ENCODE measurements at regions not wholly inside any gene's neighbourhood (a gene's known extent, or its start where the extent isn't known, plus 50 kb on each side); places are given as distances from the start of the nearest gene placed in this dataset.
A peak's percentile ranks its signal among the peaks of the same experiment; 100 is the strongest.

- no peaks in the 10 kb centered on the region for H3K4me1 Mint-ChIP-seq
- H3K36me3 Mint-ChIP-seq = no peaks in the 10 kb centered on the region
- H3K27me3 ChIP-seq (ENCODE audit: control insufficient read depth, insufficient read depth, low read length) = no peaks in the 10 kb centered on the region
- H3K9me3 Mint-ChIP-seq = peaks cover 0 to 5% (median 2%) of the 10 kb centered on the region in 7 donors
- no peaks in the 10 kb centered on the region for H3K4me1 ChIP-seq (ENCODE audit: control insufficient read depth, insufficient read depth, low read length, poor library complexity, severe bottlenecking)
- H3K4me3 ChIP-seq (ENCODE audit: low read depth, low read length) = no peak overlapping the region
- H3K9me3 ChIP-seq (ENCODE audit: control insufficient read depth in 2 of 2, low read length in 2 of 2) = no peaks in the 10 kb centered on the region
- no peaks in the 10 kb centered on the region for H3K27me3 Mint-ChIP-seq
- no peak overlapping the region for H3K4me3 Mint-ChIP-seq
- ATAC-seq (ENCODE audit: low read depth in 2 of 2) = peak in 1 of 2 donors; percentile 24
- H3K27ac Mint-ChIP-seq = no peak overlapping the region
- no peaks in the 10 kb centered on the region for H3K36me3 ChIP-seq (ENCODE audit: control insufficient read depth, insufficient read depth, low read length)
- DNase-seq = peak in 1 of 3 donors; percentile 13
- H3K27ac ChIP-seq (ENCODE audit: insufficient read depth, low read length, poor library complexity, severe bottlenecking) = no peak overlapping the region
Observed at GRCh38 chr5:162209005-162209605, 141.5 kb downstream of the GABRG2 start.

- Mint-ChIP-seq H3K27me3 (peaks cover 5% of the 10 kb centered on the region), H3K4me3 (no peak overlapping the region), H3K9me3 (peaks cover 0 to 5% (median 1%) of the 10 kb centered on the region in 7 donors), H3K36me3 (no peaks in the 10 kb centered on the region), H3K4me1 (no peaks in the 10 kb centered on the region), H3K27ac (no peak overlapping the region)
- H3K4me1 ChIP-seq (ENCODE audit: control insufficient read depth, insufficient read depth, low read length, poor library complexity, severe bottlenecking) = no peaks in the 10 kb centered on the region
- no peak overlapping the region for H3K27ac ChIP-seq (ENCODE audit: insufficient read depth, low read length, poor library complexity, severe bottlenecking)
- H3K36me3 ChIP-seq (ENCODE audit: control insufficient read depth, insufficient read depth, low read length) = no peaks in the 10 kb centered on the region
- DNase-seq = no peak
- H3K4me3 ChIP-seq (ENCODE audit: low read depth, low read length) = no peak overlapping the region
- no peaks in the 10 kb centered on the region for H3K27me3 ChIP-seq (ENCODE audit: control insufficient read depth, insufficient read depth, low read length)
- no peak for ATAC-seq (ENCODE audit: low read depth in 2 of 2)
- no peaks in the 10 kb centered on the region for H3K9me3 ChIP-seq (ENCODE audit: control insufficient read depth in 2 of 2, low read length in 2 of 2)
Observed at GRCh38 chr5:162214551-162214950, 147.0 kb downstream of the GABRG2 start.

- Mint-ChIP-seq H3K9me3 (peaks cover 0 to 7% (median 5%) of the 10 kb centered on the region in 7 donors), H3K4me1 (no peaks in the 10 kb centered on the region), H3K36me3 (no peaks in the 10 kb centered on the region), H3K4me3 (no peak overlapping the region), H3K27me3 (peaks cover 5% of the 10 kb centered on the region), H3K27ac (no peak overlapping the region)
- Histone ChIP-seq H3K4me3 (ENCODE audit: low read depth, low read length) (no peak overlapping the region), H3K4me1 (ENCODE audit: control insufficient read depth, insufficient read depth, low read length, poor library complexity, severe bottlenecking) (no peaks in the 10 kb centered on the region), H3K27ac (ENCODE audit: insufficient read depth, low read length, poor library complexity, severe bottlenecking) (no peak overlapping the region), H3K27me3 (ENCODE audit: control insufficient read depth, insufficient read depth, low read length) (no peaks in the 10 kb centered on the region), H3K9me3 (ENCODE audit: control insufficient read depth in 2 of 2, low read length in 2 of 2) (no peaks in the 10 kb centered on the region), H3K36me3 (ENCODE audit: control insufficient read depth, insufficient read depth, low read length) (no peaks in the 10 kb centered on the region)
- no peak for ATAC-seq (ENCODE audit: low read depth in 2 of 2)
- no peak for DNase-seq
Observed at GRCh38 chr5:162217037-162217436, 149.5 kb downstream of the GABRG2 start.

- DNase-seq (no peak), ATAC-seq (ENCODE audit: low read depth in 2 of 2) (no peak)
- H3K27ac ChIP-seq (ENCODE audit: insufficient read depth, low read length, poor library complexity, severe bottlenecking) = no peak overlapping the region
- no peaks in the 10 kb centered on the region for H3K27me3 ChIP-seq (ENCODE audit: control insufficient read depth, insufficient read depth, low read length)
- Mint-ChIP-seq H3K9me3 (peaks cover 0 to 16% (median 6%) of the 10 kb centered on the region in 7 donors), H3K27me3 (no peaks in the 10 kb centered on the region), H3K4me1 (no peaks in the 10 kb centered on the region), H3K27ac (no peak overlapping the region), H3K4me3 (no peak overlapping the region), H3K36me3 (no peaks in the 10 kb centered on the region)
- no peaks in the 10 kb centered on the region for H3K36me3 ChIP-seq (ENCODE audit: control insufficient read depth, insufficient read depth, low read length)
- H3K4me1 ChIP-seq (ENCODE audit: control insufficient read depth, insufficient read depth, low read length, poor library complexity, severe bottlenecking) = no peaks in the 10 kb centered on the region
- no peak overlapping the region for H3K4me3 ChIP-seq (ENCODE audit: low read depth, low read length)
- no peaks in the 10 kb centered on the region for H3K9me3 ChIP-seq (ENCODE audit: control insufficient read depth in 2 of 2, low read length in 2 of 2)
Observed at GRCh38 chr5:162221910-162222309, 154.3 kb downstream of the GABRG2 start.

- H3K4me1 Mint-ChIP-seq = no peaks in the 10 kb centered on the region
- H3K9me3 Mint-ChIP-seq = peaks cover 0 to 14% (median 4%) of the 10 kb centered on the region in 7 donors
- no peak overlapping the region for H3K4me3 ChIP-seq (ENCODE audit: low read depth, low read length)
- no peaks in the 10 kb centered on the region for H3K9me3 ChIP-seq (ENCODE audit: control insufficient read depth in 2 of 2, low read length in 2 of 2)
- no peak overlapping the region for H3K4me3 Mint-ChIP-seq
- no peaks in the 10 kb centered on the region for H3K36me3 Mint-ChIP-seq
- H3K27me3 Mint-ChIP-seq = no peaks in the 10 kb centered on the region
- DNase-seq (no peak), ATAC-seq (ENCODE audit: low read depth in 2 of 2) (no peak)
- no peak overlapping the region for H3K27ac ChIP-seq (ENCODE audit: insufficient read depth, low read length, poor library complexity, severe bottlenecking)
- no peaks in the 10 kb centered on the region for H3K36me3 ChIP-seq (ENCODE audit: control insufficient read depth, insufficient read depth, low read length)
- H3K4me1 ChIP-seq (ENCODE audit: control insufficient read depth, insufficient read depth, low read length, poor library complexity, severe bottlenecking) = no peaks in the 10 kb centered on the region
- no peak overlapping the region for H3K27ac Mint-ChIP-seq
- H3K27me3 ChIP-seq (ENCODE audit: control insufficient read depth, insufficient read depth, low read length) = no peaks in the 10 kb centered on the region
Observed at GRCh38 chr5:162227075-162227474, 159.5 kb downstream of the GABRG2 start.

- H3K9me3 Mint-ChIP-seq = peaks cover 0 to 8% (median 3%) of the 10 kb centered on the region in 7 donors
- H3K27ac Mint-ChIP-seq = no peak overlapping the region
- Histone ChIP-seq H3K9me3 (ENCODE audit: control insufficient read depth in 2 of 2, low read length in 2 of 2) (no peaks in the 10 kb centered on the region), H3K27ac (ENCODE audit: insufficient read depth, low read length, poor library complexity, severe bottlenecking) (no peak overlapping the region), H3K36me3 (ENCODE audit: control insufficient read depth, insufficient read depth, low read length) (no peaks in the 10 kb centered on the region), H3K27me3 (ENCODE audit: control insufficient read depth, insufficient read depth, low read length) (no peaks in the 10 kb centered on the region), H3K4me3 (ENCODE audit: low read depth, low read length) (no peak overlapping the region), H3K4me1 (ENCODE audit: control insufficient read depth, insufficient read depth, low read length, poor library complexity, severe bottlenecking) (no peaks in the 10 kb centered on the region)
- no peak for DNase-seq
- H3K36me3 Mint-ChIP-seq = no peaks in the 10 kb centered on the region
- ATAC-seq (ENCODE audit: low read depth in 2 of 2) = no peak
- H3K27me3 Mint-ChIP-seq = no peaks in the 10 kb centered on the region
- H3K4me3 Mint-ChIP-seq = no peak overlapping the region
- H3K4me1 Mint-ChIP-seq = no peaks in the 10 kb centered on the region
Observed at GRCh38 chr5:162230348-162230747, 162.8 kb downstream of the GABRG2 start.

GRCh38 chr5:162231522-162231921, 163.9 kb downstream of the GABRG2 start:
- Mint-ChIP-seq H3K27ac (no peak overlapping the region), H3K27me3 (no peaks in the 10 kb centered on the region), H3K36me3 (no peaks in the 10 kb centered on the region), H3K4me3 (no peak overlapping the region), H3K9me3 (peaks cover 0 to 9% (median 7%) of the 10 kb centered on the region in 7 donors), H3K4me1 (no peaks in the 10 kb centered on the region)
- DNase-seq (no peak), ATAC-seq (ENCODE audit: low read depth in 2 of 2) (no peak)
- no peaks in the 10 kb centered on the region for H3K27me3 ChIP-seq (ENCODE audit: control insufficient read depth, insufficient read depth, low read length)
- H3K36me3 ChIP-seq (ENCODE audit: control insufficient read depth, insufficient read depth, low read length) = no peaks in the 10 kb centered on the region
- no peak overlapping the region for H3K4me3 ChIP-seq (ENCODE audit: low read depth, low read length)
- H3K4me1 ChIP-seq (ENCODE audit: control insufficient read depth, insufficient read depth, low read length, poor library complexity, severe bottlenecking) = no peaks in the 10 kb centered on the region
- H3K27ac ChIP-seq (ENCODE audit: insufficient read depth, low read length, poor library complexity, severe bottlenecking) = no peak overlapping the region
- H3K9me3 ChIP-seq (ENCODE audit: control insufficient read depth in 2 of 2, low read length in 2 of 2) = peaks cover 0 to 3% of the 10 kb centered on the region in 2 experiments

- Mint-ChIP-seq H3K9me3 (peaks cover 0 to 10% (median 6%) of the 10 kb centered on the region in 7 donors), H3K27me3 (no peaks in the 10 kb centered on the region), H3K4me1 (peaks cover 0 to 3% (median 0%) of the 10 kb centered on the region in 4 donors), H3K4me3 (no peak overlapping the region), H3K27ac (no peak overlapping the region), H3K36me3 (no peaks in the 10 kb centered on the region)
- H3K36me3 ChIP-seq (ENCODE audit: control insufficient read depth, insufficient read depth, low read length) = no peaks in the 10 kb centered on the region
- H3K4me3 ChIP-seq (ENCODE audit: low read depth, low read length) = no peak overlapping the region
- H3K4me1 ChIP-seq (ENCODE audit: control insufficient read depth, insufficient read depth, low read length, poor library complexity, severe bottlenecking) = no peaks in the 10 kb centered on the region
- H3K27me3 ChIP-seq (ENCODE audit: control insufficient read depth, insufficient read depth, low read length) = no peaks in the 10 kb centered on the region
- ATAC-seq (ENCODE audit: low read depth in 2 of 2) (no peak), DNase-seq (no peak)
- peaks cover 0 to 3% of the 10 kb centered on the region in 2 experiments for H3K9me3 ChIP-seq (ENCODE audit: control insufficient read depth in 2 of 2, low read length in 2 of 2)
- H3K27ac ChIP-seq (ENCODE audit: insufficient read depth, low read length, poor library complexity, severe bottlenecking) = no peak overlapping the region
Observed at GRCh38 chr5:162240734-162241133, 173.2 kb downstream of the GABRG2 start.

Measured in CD4-positive, CD25-positive, alpha-beta regulatory T cell (primary cell).